GM23248 (cell line): ENCODE measurements at regions not wholly inside any gene's neighbourhood (a gene's known extent, or its start where the extent isn't known, plus 50 kb on each side); places are given as distances from the start of the nearest gene placed in this dataset.

Experiments used
- DNase-seq: peaks from one replicate; pipeline ENCODE4 v3.0.0-alpha.2; 2015
- H2AFZ ChIP-seq: fragments of 200-600 bp; sonication (generic); 2 replicates; pipeline ENCODE4 v1.6.1; 2016; ENCODE audit warnings: antibody characterized with exemption
- H3F3A ChIP-seq: fragments of 200-600 bp; sonication (generic); 2 replicates; pipeline ENCODE4 v1.6.1; 2016; ENCODE audit warnings: mild to moderate bottlenecking, antibody characterized with exemption, mixed run types; ENCODE audit not compliant: insufficient read depth
- H3K27ac ChIP-seq: fragments of 200-600 bp; sonication (generic); 2 replicates; pipeline ENCODE4 v1.5.1; 2016; ENCODE audit warnings: mild to moderate bottlenecking
- H3K27me3 ChIP-seq: fragments of 200-600 bp; sonication (generic); replicated peaks from 2 replicates; pipeline ENCODE4 v1.6.1; 2016; ENCODE audit warnings: mild to moderate bottlenecking; ENCODE audit not compliant: insufficient read depth
- H3K36me3 ChIP-seq: fragments of 200-600 bp; sonication (generic); 2 replicates; pipeline ENCODE4 v1.6.1; 2016; ENCODE audit warnings: low read depth, mild to moderate bottlenecking
- H3K4me1 ChIP-seq: fragments of 200-600 bp; sonication (generic); 2 replicates; pipeline ENCODE4 v1.6.1; 2016; ENCODE audit warnings: mild to moderate bottlenecking; ENCODE audit not compliant: insufficient read depth
- H3K4me2 ChIP-seq: fragments of 200-600 bp; sonication (generic); one replicate; pipeline ENCODE4 v1.6.1; 2016; ENCODE audit warnings: mild to moderate bottlenecking; ENCODE audit not compliant: unreplicated experiment
- H3K4me3 ChIP-seq: fragments of 200-600 bp; sonication (generic); 2 replicates; pipeline ENCODE4 v1.5.1; 2016; ENCODE audit warnings: mild to moderate bottlenecking
- H3K79me2 ChIP-seq: fragments of 200-600 bp; sonication (generic); 2 replicates; pipeline ENCODE4 v1.6.1; 2016; ENCODE audit warnings: mild to moderate bottlenecking; ENCODE audit not compliant: insufficient read depth
- H3K9ac ChIP-seq: fragments of 200-600 bp; sonication (generic); 2 replicates; pipeline ENCODE4 v1.6.1; 2016; ENCODE audit warnings: mild to moderate bottlenecking
- H3K9me2 ChIP-seq: fragments of 200-600 bp; sonication (generic); 2 replicates; pipeline ENCODE4 v1.6.1; 2016; ENCODE audit warnings: mixed run types, mild to moderate bottlenecking, moderate library complexity; ENCODE audit not compliant: insufficient read depth
- H3K9me3 ChIP-seq: fragments of 200-600 bp; sonication (generic); one replicate; pipeline ENCODE4 v1.6.1; 2017; ENCODE audit warnings: low read depth
- H4K20me1 ChIP-seq: fragments of 200-600 bp; sonication (generic); 2 replicates; pipeline ENCODE4 v1.6.0; 2016; ENCODE audit not compliant: insufficient read depth
- EZH2 ChIP-seq: fragments of 200-600 bp; sonication (generic); IDR thresholded peaks from 2 replicates; pipeline ENCODE4 v1.6.1; 2018; ENCODE audit warnings: antibody characterized with exemption, mild to moderate bottlenecking; ENCODE audit not compliant: insufficient read depth, poor library complexity, severe bottlenecking
- EZH2phosphoT487 ChIP-seq: fragments of 200-600 bp; sonication (generic); IDR thresholded peaks from 2 replicates; pipeline ENCODE4 v1.6.1; 2018; ENCODE audit warnings: antibody characterized with exemption, moderate library complexity, mild to moderate bottlenecking, low read depth; ENCODE audit not compliant: insufficient read depth
- WGBS, 2 experiments: methylation state at CpG; one replicate each; pipeline ENCODE4 v1.1.6; 2015 to 2017; ENCODE audit warnings: low lambda C conversion rate in 2 of 2, low coverage in 1 of 2; ENCODE audit errors: missing lambda C conversion rate in 2 of 2; 5-methylcytosine and 5-hydroxymethylcytosine counted together
- in situ Hi-C: fragments of 300-500 bp; cut with MboI; formaldehyde crosslinking; loops from 2 replicates; pipeline ENCODE4 v1.15.0; 2020

- in situ Hi-C loops = no loop called here
- TF ChIP-seq EZH2phosphoT487 = no peak
- Histone ChIP-seq H4K20me1 (no peaks in the 10 kb centered on the region), H3K27ac (no peak overlapping the region), H3F3A (no peaks in the 10 kb centered on the region), H3K4me1 (no peaks in the 10 kb centered on the region), H3K27me3 (no peaks in the 10 kb centered on the region), H3K9me2 (no peaks in the 10 kb centered on the region), H3K4me2 (no peak overlapping the region), H3K4me3 (no peak overlapping the region), H2AFZ (no peak overlapping the region), H3K9ac (no peak overlapping the region), H3K9me3 (no peaks in the 10 kb centered on the region), H3K36me3 (no peaks in the 10 kb centered on the region), H3K79me2 (no peaks in the 10 kb centered on the region)
- DNase-seq = no peak
- 37 to 44% methylated on average over 4 of the region's 4 CpGs for WGBS, 2 experiments
Measured at GRCh38 chr6:8637896-8638597, 202.7 kb upstream of the SLC35B3 start.

- Histone ChIP-seq H3K9ac (no peak overlapping the region), H3K4me2 (no peak overlapping the region), H3K9me2 (no peaks in the 10 kb centered on the region), H3K9me3 (no peaks in the 10 kb centered on the region), H4K20me1 (no peaks in the 10 kb centered on the region), H3K27ac (no peak overlapping the region), H3K27me3 (no peaks in the 10 kb centered on the region), H3F3A (no peaks in the 10 kb centered on the region), H3K4me3 (no peak overlapping the region), H3K4me1 (no peaks in the 10 kb centered on the region), H3K36me3 (no peaks in the 10 kb centered on the region), H3K79me2 (no peaks in the 10 kb centered on the region), H2AFZ (no peak overlapping the region)
- TF ChIP-seq EZH2 = no peak
- TF ChIP-seq EZH2phosphoT487 = no peak
- in situ Hi-C loops = no loop called here
- DNase-seq = no peak
- 21 to 23% methylated on average over 3 of the region's 3 CpGs for WGBS, 2 experiments
Measured at GRCh38 chr6:8633762-8634161, 198.4 kb upstream of the SLC35B3 start.

GRCh38 chr6:8628736-8629135 lies 193.4 kb upstream of the SLC35B3 start:
- no peaks in the 10 kb centered on the region for H3K4me1 ChIP-seq
- DNase-seq = no peak
- no peak overlapping the region for H3K4me2 ChIP-seq
- no peak overlapping the region for H2AFZ ChIP-seq
- no peaks in the 10 kb centered on the region for H3K36me3 ChIP-seq
- no peaks in the 10 kb centered on the region for H3F3A ChIP-seq
- no peaks in the 10 kb centered on the region for H3K9me2 ChIP-seq
- H3K9me3 ChIP-seq = no peaks in the 10 kb centered on the region
- H3K27me3 ChIP-seq = no peaks in the 10 kb centered on the region
- no peak for TF ChIP-seq EZH2
- TF ChIP-seq EZH2phosphoT487 = no peak
- in situ Hi-C loops = no loop called here
- H4K20me1 ChIP-seq = no peaks in the 10 kb centered on the region
- 41 to 47% methylated on average over 1 of the region's 1 CpG for WGBS, 2 experiments
- H3K27ac ChIP-seq = no peak overlapping the region
- H3K79me2 ChIP-seq = no peaks in the 10 kb centered on the region
- no peak overlapping the region for H3K4me3 ChIP-seq
- H3K9ac ChIP-seq = no peak overlapping the region

- Histone ChIP-seq H3K27me3 (no peaks in the 10 kb centered on the region), H3K9ac (no peak overlapping the region), H3K4me3 (no peak overlapping the region), H3K79me2 (no peaks in the 10 kb centered on the region), H3K4me1 (no peaks in the 10 kb centered on the region), H3K9me2 (no peaks in the 10 kb centered on the region), H2AFZ (no peak overlapping the region), H3K27ac (no peak overlapping the region), H3K36me3 (no peaks in the 10 kb centered on the region), H3F3A (no peaks in the 10 kb centered on the region), H4K20me1 (no peaks in the 10 kb centered on the region), H3K9me3 (no peaks in the 10 kb centered on the region), H3K4me2 (no peak overlapping the region)
- no peak for DNase-seq
- no peak for TF ChIP-seq EZH2phosphoT487
- no peak for TF ChIP-seq EZH2
- in situ Hi-C loops = no loop called here
Measured at GRCh38 chr6:8628063-8628462, 192.7 kb upstream of the SLC35B3 start.
